MCF 10A (cell line): ENCODE measurements at regions not wholly inside any gene's neighbourhood (a gene's known extent, or its start where the extent isn't known, plus 50 kb on each side); places are given as distances from the start of the nearest gene placed in this dataset.
"Not testable (repeated sequence)": the region's sequence is repeated elsewhere in the genome, so short reads cannot be mapped to it uniquely, and the experiment has no call there.

ENCODE experiments used
- BruUV-seq: library from RNA; stranded (reverse); fragments of 400-500 nt; replicated peaks from 2 replicates; lab custom pipeline; 2021; lab: Mats Ljungman, UMichigan
- CTCF ChIA-PET: fragments of 300-600 bp; sonication (Branson Sonifier 250); formaldehyde crosslinking; extraction: SDS; loops from one replicate; lab custom pipeline; 2021; ENCODE audit warnings: antibody characterized with exemption, inconsistent platforms; lab: Yijun Ruan, JAX
- POLR2A ChIA-PET: fragments of 300-600, 350-650 bp; sonication (Branson Sonifier 250); formaldehyde crosslinking; extraction: SDS; loops from one replicate; lab custom pipeline; 2020; ENCODE audit warnings: antibody characterized with exemption, inconsistent platforms; lab: Yijun Ruan, JAX
- DNase-seq: peaks from one replicate; pipeline ENCODE4 v3.0.0-alpha.2; 2018; ENCODE audit not compliant: unreplicated experiment
- H3K27ac Mint-ChIP-seq: one replicate; pipeline ENCODE4 v1.8.0; 2022; ENCODE audit warnings: mild to moderate bottlenecking, low read depth, mixed read lengths; ENCODE audit not compliant: unreplicated experiment
- H3K27me3 Mint-ChIP-seq: one replicate; pipeline ENCODE4 v1.8.0; 2022; ENCODE audit warnings: mixed read lengths; ENCODE audit not compliant: insufficient read depth, unreplicated experiment
- H3K36me3 Mint-ChIP-seq: one replicate; pipeline ENCODE4 v1.8.0; 2022; ENCODE audit warnings: mild to moderate bottlenecking, moderate library complexity, mixed read lengths; ENCODE audit not compliant: insufficient read depth, unreplicated experiment
- H3K4me1 Mint-ChIP-seq: one replicate; pipeline ENCODE4 v1.8.0; 2022; ENCODE audit warnings: mixed read lengths; ENCODE audit not compliant: insufficient read depth, unreplicated experiment
- H3K4me3 Mint-ChIP-seq: one replicate; pipeline ENCODE4 v1.8.0; 2022; ENCODE audit warnings: mild to moderate bottlenecking, moderate library complexity, mixed read lengths; ENCODE audit not compliant: unreplicated experiment
- H3K9me3 Mint-ChIP-seq: one replicate; pipeline ENCODE4 v1.8.0; 2022; ENCODE audit warnings: mixed read lengths; ENCODE audit not compliant: unreplicated experiment
- CTCF ChIP-seq: fragments of 200-600 bp; IDR thresholded peaks from one replicate; pipeline ENCODE4 v1.8.0; 2022; ENCODE audit warnings: antibody characterized with exemption, mild to moderate bottlenecking; ENCODE audit not compliant: unreplicated experiment
- intact Hi-C: fragments of 100-400 bp; cut with micrococcal nuclease; formaldehyde crosslinking; loops from 2 replicates; pipeline ENCODE4 v1.14.1; 2022

- no peak overlapping the region for H3K27ac Mint-ChIP-seq
- no TSS peak for BruUV-seq
- no peaks in the 10 kb centered on the region for H3K27me3 Mint-ChIP-seq
- H3K4me1 Mint-ChIP-seq, result no peaks in the 10 kb centered on the region
- H3K36me3 Mint-ChIP-seq, result no peaks in the 10 kb centered on the region
- H3K9me3 Mint-ChIP-seq, result no peaks in the 10 kb centered on the region
- no peak overlapping the region for H3K4me3 Mint-ChIP-seq
- CTCF ChIA-PET, result interaction anchor here (1.0 kb wide), 1 partner anchor 69 kb away, joined by 3 read pairs; no protein-coding TSS in a partner anchor
- no peak for TF ChIP-seq CTCF
- POLR2A ChIA-PET, result no interaction called here
- intact Hi-C loops, result no loop called here
- DNase-seq, result no peak
Observed at GRCh38 chr7:32761451-32762205, 129.9 kb downstream of the KBTBD2 start.

- H3K36me3 Mint-ChIP-seq, H3K9me3 Mint-ChIP-seq, H3K27me3 Mint-ChIP-seq, H3K27ac Mint-ChIP-seq, DNase-seq, BruUV-seq, H3K4me3 Mint-ChIP-seq, intact Hi-C loops, H3K4me1 Mint-ChIP-seq: not testable (repeated sequence)
- POLR2A ChIA-PET, result interaction anchor here (0.5 kb wide), 1 partner anchor 292 kb away, joined by 4 read pairs; no protein-coding TSS in a partner anchor
- CTCF ChIA-PET, result interaction anchor here (1.0 kb wide), 1 partner anchor 68 kb away, joined by 3 read pairs; no protein-coding TSS in a partner anchor
Observed at GRCh38 chr7:32760755-32761154, 130.8 kb downstream of the KBTBD2 start.

GRCh38 chr7:32759859-32760258, 131.7 kb downstream of the KBTBD2 start:
- BruUV-seq, H3K9me3 Mint-ChIP-seq, DNase-seq, H3K4me1 Mint-ChIP-seq, H3K27ac Mint-ChIP-seq, H3K4me3 Mint-ChIP-seq, intact Hi-C loops, H3K27me3 Mint-ChIP-seq, H3K36me3 Mint-ChIP-seq: not testable (repeated sequence)
- ChIA-PET POLR2A (interaction anchor here (0.6 kb wide), 1 partner anchor 183 kb away, joined by 3 read pairs; no protein-coding TSS in a partner anchor), CTCF (interaction anchor here (0.6 to 0.7 kb wide), 2 partner anchors 10 to 411 kb away, joined by 3 read pairs; no protein-coding TSS in a partner anchor)

- POLR2A ChIA-PET, CTCF ChIA-PET, H3K27me3 Mint-ChIP-seq, H3K4me3 Mint-ChIP-seq, H3K27ac Mint-ChIP-seq, intact Hi-C loops, BruUV-seq, H3K9me3 Mint-ChIP-seq, H3K36me3 Mint-ChIP-seq, DNase-seq: not testable (repeated sequence)
- peaks cover 11% of the 10 kb centered on the region for H3K4me1 Mint-ChIP-seq
Observed at GRCh38 chr7:32753872-32754271, 137.7 kb downstream of the KBTBD2 start.

- peaks cover 11% of the 10 kb centered on the region for H3K4me1 Mint-ChIP-seq
- H3K36me3 Mint-ChIP-seq, POLR2A ChIA-PET, H3K9me3 Mint-ChIP-seq, H3K27ac Mint-ChIP-seq, H3K4me3 Mint-ChIP-seq, H3K27me3 Mint-ChIP-seq, BruUV-seq, DNase-seq, intact Hi-C loops: not testable (repeated sequence)
- CTCF ChIA-PET, result interaction anchor here (1.4 kb wide), 1 partner anchor 17 kb away, joined by 3 read pairs; no protein-coding TSS in a partner anchor
Observed at GRCh38 chr7:32748337-32748736, 143.2 kb downstream of the KBTBD2 start.

GRCh38 chr7:32747443-32748148, 144.0 kb downstream of the KBTBD2 start:
- DNase-seq, H3K4me3 Mint-ChIP-seq, H3K27ac Mint-ChIP-seq, H3K9me3 Mint-ChIP-seq, intact Hi-C loops, H3K36me3 Mint-ChIP-seq, POLR2A ChIA-PET, H3K27me3 Mint-ChIP-seq, BruUV-seq: not testable (repeated sequence)
- peaks cover 11% of the 10 kb centered on the region for H3K4me1 Mint-ChIP-seq
- CTCF ChIA-PET, result interaction anchor here (1.4 kb wide), 1 partner anchor 17 kb away, joined by 3 read pairs; no protein-coding TSS in a partner anchor

GRCh38 chr7:32741853-32742476, 149.6 kb downstream of the KBTBD2 start:
- H3K36me3 Mint-ChIP-seq, H3K4me3 Mint-ChIP-seq, H3K4me1 Mint-ChIP-seq, POLR2A ChIA-PET, H3K27me3 Mint-ChIP-seq, H3K27ac Mint-ChIP-seq, CTCF ChIA-PET, DNase-seq, H3K9me3 Mint-ChIP-seq, BruUV-seq, intact Hi-C loops: not testable (repeated sequence)

GRCh38 chr7:32739749-32740148, 151.8 kb downstream of the KBTBD2 start:
- CTCF ChIA-PET, POLR2A ChIA-PET, H3K9me3 Mint-ChIP-seq, H3K4me1 Mint-ChIP-seq, BruUV-seq, H3K27ac Mint-ChIP-seq, H3K4me3 Mint-ChIP-seq, H3K36me3 Mint-ChIP-seq, intact Hi-C loops, H3K27me3 Mint-ChIP-seq, DNase-seq: not testable (repeated sequence)
